ENCODE measurements at regions not wholly inside any gene's neighbourhood (a gene's known extent, or its start where the extent isn't known, plus 50 kb on each side); places are given as distances from the start of the nearest gene placed in this dataset.

DNA sequence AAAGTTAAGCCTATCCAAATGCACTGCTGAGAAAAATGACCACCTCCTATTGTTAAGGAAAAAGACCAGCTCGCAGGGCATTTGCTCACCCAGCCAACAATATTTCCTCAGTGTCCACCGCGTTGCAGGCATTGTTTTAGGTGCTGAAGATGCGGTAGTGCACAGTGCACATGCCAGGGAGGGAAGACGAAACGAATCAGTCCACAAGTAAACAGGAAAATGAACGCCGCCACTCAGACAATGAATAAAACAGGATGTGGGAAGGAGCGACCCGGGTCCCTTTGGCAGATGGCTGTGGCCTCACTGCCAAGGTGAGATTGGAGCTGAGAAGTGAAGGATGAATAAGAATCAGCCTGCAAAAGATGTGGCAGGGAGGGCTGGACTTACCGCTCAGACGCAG lies 249.2 kb downstream of the FOXL1 start:
- H3K27ac Mint-ChIP-seq: no peak overlapping the region
- no peak for DNase-seq
- no peaks in the 10 kb centered on the region for H3K4me1 Mint-ChIP-seq (ENCODE audit: low read depth)
- H3K36me3 Mint-ChIP-seq (ENCODE audit: low read depth): no peaks in the 10 kb centered on the region
- H3K27me3 Mint-ChIP-seq: peaks cover 66% of the 10 kb centered on the region
- no peaks in the 10 kb centered on the region for H3K9me3 Mint-ChIP-seq
- H3K4me3 Mint-ChIP-seq: no peak overlapping the region

- Mint-ChIP-seq H3K4me1 (ENCODE audit: low read depth) (no peaks in the 10 kb centered on the region), H3K27me3 (peaks cover 59% of the 10 kb centered on the region), H3K36me3 (ENCODE audit: low read depth) (no peaks in the 10 kb centered on the region), H3K27ac (no peak overlapping the region), H3K9me3 (no peaks in the 10 kb centered on the region), H3K4me3 (no peak overlapping the region)
- no peak for DNase-seq
Measured at GRCh38 chr16:86828202-86828601, 249.9 kb downstream of the FOXL1 start.

- Mint-ChIP-seq H3K27me3 (peaks cover 56% of the 10 kb centered on the region), H3K36me3 (ENCODE audit: low read depth) (no peaks in the 10 kb centered on the region), H3K9me3 (no peaks in the 10 kb centered on the region), H3K4me3 (no peak overlapping the region), H3K4me1 (ENCODE audit: low read depth) (no peaks in the 10 kb centered on the region), H3K27ac (no peak overlapping the region)
- DNase-seq: no peak
Measured at GRCh38 chr16:86828653-86829052, 250.3 kb downstream of the FOXL1 start.

DNA sequence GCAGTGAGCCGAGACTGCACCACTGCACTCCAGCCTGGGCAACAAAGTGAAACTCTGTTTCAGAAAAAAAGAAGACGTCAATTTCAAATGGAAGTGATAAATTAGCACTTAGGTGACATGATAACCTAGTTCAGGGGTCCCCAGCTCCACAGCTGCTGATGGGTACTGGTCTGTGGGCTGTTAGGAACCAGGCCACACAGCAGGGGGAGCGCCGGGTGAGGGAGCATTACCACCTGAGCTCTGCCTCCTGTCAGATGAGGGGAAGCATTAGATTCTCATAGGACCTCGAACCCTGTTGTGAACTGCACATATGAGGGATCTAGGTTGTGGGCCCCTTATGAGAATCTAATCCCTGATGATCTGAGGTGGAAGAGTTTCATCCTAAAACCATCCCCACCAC lies 253.0 kb downstream of the FOXL1 start:
- Mint-ChIP-seq H3K27me3 (peaks cover 33% of the 10 kb centered on the region), H3K9me3 (no peaks in the 10 kb centered on the region), H3K4me3 (no peak overlapping the region), H3K27ac (no peak overlapping the region), H3K36me3 (ENCODE audit: low read depth) (no peaks in the 10 kb centered on the region), H3K4me1 (ENCODE audit: low read depth) (no peaks in the 10 kb centered on the region)
- DNase-seq: no peak

DNA sequence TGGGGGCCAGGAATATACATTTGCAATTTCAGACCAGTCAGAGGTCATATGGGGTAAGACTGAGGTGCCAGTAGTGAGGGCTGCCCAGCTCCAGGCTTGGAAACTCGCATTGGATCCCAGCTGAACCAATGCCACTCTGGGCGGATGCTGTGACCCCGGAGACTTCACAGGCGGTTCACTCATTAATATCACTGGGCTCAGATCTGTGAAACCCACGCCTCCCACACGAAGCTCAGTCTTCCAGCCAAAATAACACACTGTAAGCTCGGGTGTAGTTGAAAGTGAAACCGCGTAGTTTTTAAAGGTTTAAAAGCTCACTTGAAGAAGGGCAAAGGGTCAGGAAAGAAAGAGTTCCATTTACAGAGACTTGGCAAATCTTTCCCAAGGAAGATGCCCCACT lies 254.8 kb downstream of the FOXL1 start:
- DNase-seq: no peak
- Mint-ChIP-seq H3K27ac (no peak overlapping the region), H3K27me3 (peaks cover 18% of the 10 kb centered on the region), H3K9me3 (no peaks in the 10 kb centered on the region), H3K4me3 (no peak overlapping the region), H3K36me3 (ENCODE audit: low read depth) (no peaks in the 10 kb centered on the region), H3K4me1 (ENCODE audit: low read depth) (no peaks in the 10 kb centered on the region)

- H3K27ac Mint-ChIP-seq: no peak overlapping the region
- H3K36me3 Mint-ChIP-seq (ENCODE audit: low read depth): no peaks in the 10 kb centered on the region
- H3K4me3 Mint-ChIP-seq: no peak overlapping the region
- peaks cover 6% of the 10 kb centered on the region for H3K27me3 Mint-ChIP-seq
- no peaks in the 10 kb centered on the region for H3K4me1 Mint-ChIP-seq (ENCODE audit: low read depth)
- DNase-seq: no peak
- no peaks in the 10 kb centered on the region for H3K9me3 Mint-ChIP-seq
Measured at GRCh38 chr16:86834451-86835035, 256.2 kb downstream of the FOXL1 start.

DNA sequence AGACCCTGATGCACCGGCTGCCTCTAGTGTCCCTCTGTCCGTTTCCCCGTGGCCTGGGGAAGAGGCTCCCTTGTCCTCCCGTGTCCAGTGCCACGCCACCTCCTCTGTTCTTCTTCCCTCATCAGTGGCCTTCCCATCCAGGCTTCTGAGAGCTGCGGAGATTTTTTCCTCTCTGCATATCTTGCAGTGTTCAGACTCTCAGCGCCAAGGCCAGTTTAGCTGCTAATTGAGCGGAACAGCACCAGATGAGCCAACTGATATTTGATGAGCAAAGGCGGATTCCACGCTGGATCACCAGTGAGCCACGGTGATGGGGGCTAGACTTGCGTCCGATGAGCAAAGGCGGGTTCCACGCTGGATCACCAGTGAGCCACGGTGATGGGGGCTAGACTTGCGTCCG lies 257.6 kb downstream of the FOXL1 start:
- Mint-ChIP-seq H3K36me3 (ENCODE audit: low read depth) (no peaks in the 10 kb centered on the region), H3K4me1 (ENCODE audit: low read depth) (no peaks in the 10 kb centered on the region), H3K4me3 (no peak overlapping the region), H3K9me3 (no peaks in the 10 kb centered on the region), H3K27me3 (peaks cover 2% of the 10 kb centered on the region), H3K27ac (no peak overlapping the region)
- no peak for DNase-seq

- H3K27me3 Mint-ChIP-seq: peaks cover 2% of the 10 kb centered on the region
- H3K36me3 Mint-ChIP-seq (ENCODE audit: low read depth): no peaks in the 10 kb centered on the region
- no peaks in the 10 kb centered on the region for H3K4me1 Mint-ChIP-seq (ENCODE audit: low read depth)
- H3K9me3 Mint-ChIP-seq: no peaks in the 10 kb centered on the region
- DNase-seq: no peak
- H3K27ac Mint-ChIP-seq: no peak overlapping the region
- H3K4me3 Mint-ChIP-seq: no peak overlapping the region
Measured at GRCh38 chr16:86836503-86837129, 258.3 kb downstream of the FOXL1 start.

DNA sequence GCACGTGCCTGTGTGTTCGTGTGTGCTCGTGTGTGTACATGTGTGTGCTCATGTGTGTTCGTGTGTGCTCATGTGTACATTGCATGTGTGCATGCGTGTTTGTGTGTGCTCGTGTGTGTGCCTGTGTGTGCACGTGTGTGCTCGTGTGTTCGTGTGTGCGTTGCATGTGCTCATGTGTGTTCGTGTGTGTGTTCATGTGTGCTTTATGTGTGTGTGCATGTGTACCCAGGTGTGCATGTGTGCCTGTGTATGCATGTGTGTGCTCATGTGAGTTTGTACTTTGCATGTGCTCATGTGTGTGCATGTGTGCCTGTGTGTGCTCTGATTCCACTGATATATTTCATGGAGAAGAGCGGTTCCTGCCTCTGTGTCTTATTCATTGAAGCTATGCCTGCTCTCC lies 265.5 kb downstream of the FOXL1 start:
- H3K4me3 Mint-ChIP-seq: no peak overlapping the region
- no peak overlapping the region for H3K27ac Mint-ChIP-seq
- no peak for DNase-seq
- H3K27me3 Mint-ChIP-seq: peaks cover 3% of the 10 kb centered on the region
- H3K4me1 Mint-ChIP-seq (ENCODE audit: low read depth): no peaks in the 10 kb centered on the region
- no peaks in the 10 kb centered on the region for H3K9me3 Mint-ChIP-seq
- H3K36me3 Mint-ChIP-seq (ENCODE audit: low read depth): no peaks in the 10 kb centered on the region

- H3K27me3 Mint-ChIP-seq: peaks cover 3% of the 10 kb centered on the region
- no peaks in the 10 kb centered on the region for H3K36me3 Mint-ChIP-seq (ENCODE audit: low read depth)
- no peak overlapping the region for H3K4me3 Mint-ChIP-seq
- H3K27ac Mint-ChIP-seq: no peak overlapping the region
- no peaks in the 10 kb centered on the region for H3K4me1 Mint-ChIP-seq (ENCODE audit: low read depth)
- H3K9me3 Mint-ChIP-seq: no peaks in the 10 kb centered on the region
- no peak for DNase-seq
Measured at GRCh38 chr16:86844695-86845094, 266.3 kb downstream of the FOXL1 start.

GRCh38 chr16:86846136-86846535 lies 267.8 kb downstream of the FOXL1 start:
- H3K4me3 Mint-ChIP-seq: no peak overlapping the region
- no peak for DNase-seq
- H3K4me1 Mint-ChIP-seq (ENCODE audit: low read depth): no peaks in the 10 kb centered on the region
- H3K27me3 Mint-ChIP-seq: peaks cover 6% of the 10 kb centered on the region
- no peak overlapping the region for H3K27ac Mint-ChIP-seq
- H3K9me3 Mint-ChIP-seq: no peaks in the 10 kb centered on the region
- no peaks in the 10 kb centered on the region for H3K36me3 Mint-ChIP-seq (ENCODE audit: low read depth)

- DNase-seq: no peak
- H3K4me3 Mint-ChIP-seq: no peak overlapping the region
- H3K27me3 Mint-ChIP-seq: peaks cover 6% of the 10 kb centered on the region
- no peaks in the 10 kb centered on the region for H3K9me3 Mint-ChIP-seq
- H3K36me3 Mint-ChIP-seq (ENCODE audit: low read depth): no peaks in the 10 kb centered on the region
- H3K4me1 Mint-ChIP-seq (ENCODE audit: low read depth): no peaks in the 10 kb centered on the region
- H3K27ac Mint-ChIP-seq: no peak overlapping the region
Measured at GRCh38 chr16:86848821-86849220, 270.5 kb downstream of the FOXL1 start.

DNA sequence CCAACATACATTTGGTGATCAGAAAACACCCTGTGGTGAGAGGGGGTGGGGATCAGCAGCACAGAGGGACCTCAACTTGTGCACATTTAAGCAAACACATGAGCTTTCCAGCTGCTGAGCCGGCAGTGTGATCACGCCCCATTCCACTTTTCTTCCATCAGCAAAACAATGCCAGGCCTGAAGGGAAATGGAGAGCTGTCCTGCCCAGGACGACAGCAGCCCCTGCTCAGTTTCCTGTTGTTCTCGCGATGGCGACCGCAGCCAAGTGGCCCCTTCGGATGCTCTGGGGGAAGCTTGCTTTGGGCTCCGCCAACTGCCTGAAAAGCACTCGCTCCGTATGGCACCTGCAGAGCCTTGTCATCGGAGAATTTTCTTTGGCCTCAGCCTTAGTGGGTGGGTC lies 272.3 kb downstream of the FOXL1 start:
- no peak for DNase-seq

DNA sequence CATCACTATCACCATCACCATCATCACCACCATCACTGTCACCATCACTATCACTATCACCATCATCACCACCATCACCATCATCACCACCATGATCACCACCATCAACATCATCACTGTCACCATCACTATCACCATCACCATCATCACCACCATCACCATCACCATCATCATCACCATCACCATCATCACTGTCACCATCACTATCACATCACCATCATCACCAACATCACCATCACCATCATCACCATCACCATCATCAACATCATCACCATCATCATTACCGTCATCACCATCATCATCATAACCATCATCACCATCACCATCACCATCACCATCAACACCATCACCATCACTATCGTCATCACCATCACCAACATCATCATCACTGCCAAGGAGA lies 273.8 kb downstream of the FOXL1 start:
- no peak overlapping the region for H3K27ac Mint-ChIP-seq
- no peak for DNase-seq
- H3K36me3 Mint-ChIP-seq (ENCODE audit: low read depth): no peaks in the 10 kb centered on the region
- H3K4me1 Mint-ChIP-seq (ENCODE audit: low read depth): no peaks in the 10 kb centered on the region
- peaks cover 6% of the 10 kb centered on the region for H3K27me3 Mint-ChIP-seq
- H3K4me3 Mint-ChIP-seq: no peak overlapping the region
- H3K9me3 Mint-ChIP-seq: no peaks in the 10 kb centered on the region

More for the DNA sequence above, 272.3 kb downstream of the FOXL1 start:
- no peaks in the 10 kb centered on the region for H3K36me3 Mint-ChIP-seq (ENCODE audit: low read depth)
- no peaks in the 10 kb centered on the region for H3K9me3 Mint-ChIP-seq
- H3K4me3 Mint-ChIP-seq: no peak overlapping the region
- H3K4me1 Mint-ChIP-seq (ENCODE audit: low read depth): no peaks in the 10 kb centered on the region
- H3K27me3 Mint-ChIP-seq: peaks cover 6% of the 10 kb centered on the region
- no peak overlapping the region for H3K27ac Mint-ChIP-seq

DNA sequence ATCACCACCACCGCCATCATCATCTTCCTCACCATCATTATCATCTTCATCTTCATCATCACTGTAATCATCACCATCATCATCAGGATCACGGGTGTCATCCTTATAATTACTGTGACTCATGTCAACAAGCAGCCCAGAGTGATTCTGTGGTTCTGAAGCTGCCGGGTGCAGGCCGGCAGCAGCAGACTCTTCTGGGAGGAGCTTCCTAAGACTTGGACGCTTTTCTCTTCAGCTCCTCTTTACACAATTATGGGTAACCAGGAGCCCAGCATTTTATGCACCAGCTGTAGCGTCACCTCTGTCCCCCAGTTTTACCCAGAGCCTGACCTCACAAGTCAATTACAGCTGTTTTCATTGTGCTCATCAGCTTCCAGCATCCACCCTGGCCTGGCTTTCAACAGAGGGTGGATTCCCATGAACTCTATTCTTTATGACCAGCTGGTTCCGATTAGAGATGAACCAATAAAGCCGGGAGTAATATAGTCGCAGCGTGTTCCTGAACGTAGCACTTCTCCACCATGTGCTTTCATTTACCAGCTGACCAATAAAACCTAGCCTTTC lies 275.8 kb downstream of the FOXL1 start:
- no peak overlapping the region for H3K27ac Mint-ChIP-seq
- no peaks in the 10 kb centered on the region for H3K36me3 Mint-ChIP-seq (ENCODE audit: low read depth)
- peaks cover 3% of the 10 kb centered on the region for H3K27me3 Mint-ChIP-seq
- H3K4me1 Mint-ChIP-seq (ENCODE audit: low read depth): no peaks in the 10 kb centered on the region
- no peaks in the 10 kb centered on the region for H3K9me3 Mint-ChIP-seq
- H3K4me3 Mint-ChIP-seq: no peak overlapping the region
- DNase-seq: no peak
